ENCODE measurements at regions not wholly inside any gene's neighbourhood (a gene's known extent, or its start where the extent isn't known, plus 50 kb on each side); places are given as distances from the start of the nearest gene placed in this dataset.

- Histone ChIP-seq H3K27ac (no peak overlapping the region), H3K4me3 (no peak overlapping the region), H3K36me3 (no peaks in the 10 kb centered on the region), H3K4me1 (no peaks in the 10 kb centered on the region), H3K9me3 (no peaks in the 10 kb centered on the region), H3K27me3 (no peaks in the 10 kb centered on the region)
- 82 to 83% methylated on average over 6 of the region's 6 CpGs for WGBS, 2 donors
- DNase-seq = no peak
- intact Hi-C loops (cut with DNase I) = no loop called here
- no peak for TF ChIP-seq CTCF (IDR thresholded peaks at IDR 0.05)
- ATAC-seq = no peak
Measured at GRCh38 chr21:15275615-15276235, 210.9 kb upstream of the NRIP1 start.

- Histone ChIP-seq H3K4me3 (no peak overlapping the region), H3K27ac (no peak overlapping the region), H3K27me3 (no peaks in the 10 kb centered on the region), H3K36me3 (no peaks in the 10 kb centered on the region), H3K9me3 (no peaks in the 10 kb centered on the region), H3K4me1 (no peaks in the 10 kb centered on the region)
- DNase-seq (no peak), ATAC-seq (no peak)
- no peak for TF ChIP-seq CTCF (IDR thresholded peaks at IDR 0.05)
- WGBS, 2 donors = 82 to 84% methylated on average over 2 of the region's 2 CpGs
- intact Hi-C loops (cut with DNase I) = no loop called here
Measured at GRCh38 chr21:15276243-15276642, 211.4 kb upstream of the NRIP1 start.

- no peak for TF ChIP-seq CTCF (IDR thresholded peaks at IDR 0.05)
- Histone ChIP-seq H3K4me3 (no peak overlapping the region), H3K27me3 (no peaks in the 10 kb centered on the region), H3K9me3 (peaks cover 0 to 3% (median 0%) of the 10 kb centered on the region in 11 donors), H3K4me1 (no peaks in the 10 kb centered on the region), H3K27ac (no peak overlapping the region), H3K36me3 (no peaks in the 10 kb centered on the region)
- intact Hi-C loops (cut with DNase I) = no loop called here
- ATAC-seq (no peak), DNase-seq (no peak)
Measured at GRCh38 chr21:15277466-15277865, 212.7 kb upstream of the NRIP1 start.

GRCh38 chr21:15278279-15278678 is 213.5 kb upstream of the NRIP1 start:
- DNase-seq (no peak), ATAC-seq (no peak)
- H3K27me3 ChIP-seq = no peaks in the 10 kb centered on the region
- H3K27ac ChIP-seq = no peak overlapping the region
- H3K4me3 ChIP-seq = no peak overlapping the region
- H3K36me3 ChIP-seq = no peaks in the 10 kb centered on the region
- H3K4me1 ChIP-seq = no peaks in the 10 kb centered on the region
- intact Hi-C loops (cut with DNase I) = no loop called here
- no peak for TF ChIP-seq CTCF (IDR thresholded peaks at IDR 0.05)
- H3K9me3 ChIP-seq = peaks cover 0 to 3% (median 0%) of the 10 kb centered on the region in 11 donors
- 92 to 97% methylated on average over 5 of the region's 5 CpGs for WGBS, 2 donors
